ENCODE measurements at regions not wholly inside any gene's neighbourhood (a gene's known extent, or its start where the extent isn't known, plus 50 kb on each side); places are given as distances from the start of the nearest gene placed in this dataset.
A peak's percentile ranks its signal among the peaks of the same experiment; 100 is the strongest.

- ATAC-seq, result no peak
These were observed 399.7 kb downstream of the CBLN4 start for GRCh38 chr20:55605594-55605993.

DNA sequence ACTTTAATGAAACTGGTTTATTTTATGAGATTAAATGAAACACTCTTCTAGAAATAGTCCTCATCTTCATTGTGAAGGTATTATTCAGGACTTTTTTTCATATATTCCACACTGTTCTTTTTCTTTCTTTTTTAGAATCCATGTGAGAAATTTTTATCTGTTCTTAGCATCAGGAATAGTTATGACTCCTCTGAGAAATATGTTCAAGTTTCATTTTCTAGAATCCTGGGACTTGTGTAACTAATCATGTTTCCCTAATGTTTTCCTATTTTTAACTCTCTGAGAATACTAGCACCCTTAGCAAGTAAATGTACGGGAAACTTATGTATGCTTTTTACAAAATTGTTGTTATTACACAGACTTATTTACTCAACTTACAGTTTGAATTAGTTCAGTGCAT is 407.8 kb downstream of the CBLN4 start:
- no peak for ATAC-seq
- TF ChIP-seq CREB5 (CRISPR knock-in tag; IDR thresholded peaks at IDR 0.05; ENCODE audit: low read depth), result no peak
- TF ChIP-seq SNAI2 (CRISPR knock-in tag; IDR thresholded peaks at IDR 0.05), result no peak
- no peak for TF ChIP-seq POU6F1 (CRISPR knock-in tag; IDR thresholded peaks at IDR 0.05; ENCODE audit: borderline replicate concordance, low read depth)
- TF ChIP-seq TOX (CRISPR knock-in tag; IDR thresholded peaks at IDR 0.05; ENCODE audit: borderline replicate concordance), result no peak
- TF ChIP-seq ISL1 (CRISPR knock-in tag; IDR thresholded peaks at IDR 0.05), result no peak; the same call in 1 of the 2 replicates
- TF ChIP-seq, protein P1, sequence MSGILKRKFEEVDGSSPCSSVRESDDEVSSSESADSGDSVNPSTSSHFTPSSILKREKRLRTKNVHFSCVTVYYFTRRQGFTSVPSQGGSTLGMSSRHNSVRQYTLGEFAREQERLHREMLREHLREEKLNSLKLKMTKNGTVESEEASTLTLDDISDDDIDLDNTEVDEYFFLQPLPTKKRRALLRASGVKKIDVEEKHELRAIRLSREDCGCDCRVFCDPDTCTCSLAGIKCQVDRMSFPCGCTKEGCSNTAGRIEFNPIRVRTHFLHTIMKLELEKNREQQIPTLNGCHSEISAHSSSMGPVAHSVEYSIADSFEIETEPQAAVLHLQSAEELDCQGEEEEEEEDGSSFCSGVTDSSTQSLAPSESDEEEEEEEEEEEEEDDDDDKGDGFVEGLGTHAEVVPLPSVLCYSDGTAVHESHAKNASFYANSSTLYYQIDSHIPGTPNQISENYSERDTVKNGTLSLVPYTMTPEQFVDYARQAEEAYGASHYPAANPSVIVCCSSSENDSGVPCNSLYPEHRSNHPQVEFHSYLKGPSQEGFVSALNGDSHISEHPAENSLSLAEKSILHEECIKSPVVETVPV (CRISPR knock-in tag; IDR thresholded peaks at IDR 0.05), result no peak
- TF ChIP-seq, protein P2, sequence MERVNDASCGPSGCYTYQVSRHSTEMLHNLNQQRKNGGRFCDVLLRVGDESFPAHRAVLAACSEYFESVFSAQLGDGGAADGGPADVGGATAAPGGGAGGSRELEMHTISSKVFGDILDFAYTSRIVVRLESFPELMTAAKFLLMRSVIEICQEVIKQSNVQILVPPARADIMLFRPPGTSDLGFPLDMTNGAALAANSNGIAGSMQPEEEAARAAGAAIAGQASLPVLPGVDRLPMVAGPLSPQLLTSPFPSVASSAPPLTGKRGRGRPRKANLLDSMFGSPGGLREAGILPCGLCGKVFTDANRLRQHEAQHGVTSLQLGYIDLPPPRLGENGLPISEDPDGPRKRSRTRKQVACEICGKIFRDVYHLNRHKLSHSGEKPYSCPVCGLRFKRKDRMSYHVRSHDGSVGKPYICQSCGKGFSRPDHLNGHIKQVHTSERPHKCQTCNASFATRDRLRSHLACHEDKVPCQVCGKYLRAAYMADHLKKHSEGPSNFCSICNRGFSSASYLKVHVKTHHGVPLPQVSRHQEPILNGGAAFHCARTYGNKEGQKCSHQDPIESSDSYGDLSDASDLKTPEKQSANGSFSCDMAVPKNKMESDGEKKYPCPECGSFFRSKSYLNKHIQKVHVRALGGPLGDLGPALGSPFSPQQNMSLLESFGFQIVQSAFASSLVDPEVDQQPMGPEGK (CRISPR knock-in tag; IDR thresholded peaks at IDR 0.05; ENCODE audit: borderline replicate concordance), result no peak
- TF ChIP-seq GLIS3 (CRISPR knock-in tag; IDR thresholded peaks at IDR 0.05), result no peak
- no peak for TF ChIP-seq ARNTL (CRISPR knock-in tag; IDR thresholded peaks at IDR 0.05; ENCODE audit: borderline replicate concordance, low read depth)
- TF ChIP-seq ZC3H10 (CRISPR knock-in tag; IDR thresholded peaks at IDR 0.05), result no peak
- TF ChIP-seq, protein P3, sequence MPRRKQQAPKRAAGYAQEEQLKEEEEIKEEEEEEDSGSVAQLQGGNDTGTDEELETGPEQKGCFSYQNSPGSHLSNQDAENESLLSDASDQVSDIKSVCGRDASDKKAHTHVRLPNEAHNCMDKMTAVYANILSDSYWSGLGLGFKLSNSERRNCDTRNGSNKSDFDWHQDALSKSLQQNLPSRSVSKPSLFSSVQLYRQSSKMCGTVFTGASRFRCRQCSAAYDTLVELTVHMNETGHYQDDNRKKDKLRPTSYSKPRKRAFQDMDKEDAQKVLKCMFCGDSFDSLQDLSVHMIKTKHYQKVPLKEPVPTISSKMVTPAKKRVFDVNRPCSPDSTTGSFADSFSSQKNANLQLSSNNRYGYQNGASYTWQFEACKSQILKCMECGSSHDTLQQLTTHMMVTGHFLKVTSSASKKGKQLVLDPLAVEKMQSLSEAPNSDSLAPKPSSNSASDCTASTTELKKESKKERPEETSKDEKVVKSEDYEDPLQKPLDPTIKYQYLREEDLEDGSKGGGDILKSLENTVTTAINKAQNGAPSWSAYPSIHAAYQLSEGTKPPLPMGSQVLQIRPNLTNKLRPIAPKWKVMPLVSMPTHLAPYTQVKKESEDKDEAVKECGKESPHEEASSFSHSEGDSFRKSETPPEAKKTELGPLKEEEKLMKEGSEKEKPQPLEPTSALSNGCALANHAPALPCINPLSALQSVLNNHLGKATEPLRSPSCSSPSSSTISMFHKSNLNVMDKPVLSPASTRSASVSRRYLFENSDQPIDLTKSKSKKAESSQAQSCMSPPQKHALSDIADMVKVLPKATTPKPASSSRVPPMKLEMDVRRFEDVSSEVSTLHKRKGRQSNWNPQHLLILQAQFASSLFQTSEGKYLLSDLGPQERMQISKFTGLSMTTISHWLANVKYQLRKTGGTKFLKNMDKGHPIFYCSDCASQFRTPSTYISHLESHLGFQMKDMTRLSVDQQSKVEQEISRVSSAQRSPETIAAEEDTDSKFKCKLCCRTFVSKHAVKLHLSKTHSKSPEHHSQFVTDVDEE (CRISPR knock-in tag; IDR thresholded peaks at IDR 0.05), result no peak

More at GRCh38 chr20:55605594-55605993, 399.7 kb downstream of the CBLN4 start:
- no peak for TF ChIP-seq GLIS3 (CRISPR knock-in tag; IDR thresholded peaks at IDR 0.05)
- no peak for TF ChIP-seq ZNF8 (CRISPR knock-in tag; IDR thresholded peaks at IDR 0.05)
- TF ChIP-seq TCF4 (CRISPR knock-in tag; IDR thresholded peaks at IDR 0.05; ENCODE audit: borderline replicate concordance), result no peak

- TF ChIP-seq ISL1 (CRISPR knock-in tag; IDR thresholded peaks at IDR 0.05) (peak; percentile 61), POU6F1 (CRISPR knock-in tag; IDR thresholded peaks at IDR 0.05; ENCODE audit: borderline replicate concordance, low read depth) (no peak)
- ATAC-seq, result no peak
These were observed 408.9 kb downstream of the CBLN4 start for GRCh38 chr20:55596431-55596830.

GRCh38 chr20:55592866-55593265 is 412.5 kb downstream of the CBLN4 start:
- no peak for ATAC-seq
- TF ChIP-seq TCF4 (CRISPR knock-in tag; IDR thresholded peaks at IDR 0.05; ENCODE audit: borderline replicate concordance) (no peak), POU6F1 (CRISPR knock-in tag; IDR thresholded peaks at IDR 0.05; ENCODE audit: borderline replicate concordance, low read depth) (no peak), CREB5 (CRISPR knock-in tag; IDR thresholded peaks at IDR 0.05; ENCODE audit: low read depth) (no peak), OSR1 (CRISPR knock-in tag; IDR thresholded peaks at IDR 0.05) (no peak)
- TF ChIP-seq, protein P1 (CRISPR knock-in tag; IDR thresholded peaks at IDR 0.05), result no peak
- TF ChIP-seq, protein P3 (CRISPR knock-in tag; IDR thresholded peaks at IDR 0.05), result no peak

Measured in SK-N-SH treated with all-trans-retinoic acid at 6 μM for 48 hours (cell line).